Stimulated activated CD4-positive, alpha-beta T cell treated with anti-CD3 and anti-CD28 coated beads, Interleukin-1b, Interleukin-23, amount 100 ng/mL, for 24 hours (primary cell): ENCODE measurements at regions not wholly inside any gene's neighbourhood (a gene's known extent, or its start where the extent isn't known, plus 50 kb on each side); places are given as distances from the start of the nearest gene placed in this dataset.
"Not testable (repeated sequence)": the region's sequence is repeated elsewhere in the genome, so short reads cannot be mapped to it uniquely, and the experiment has no call there.

ENCODE experiments used
- DNase-seq, 4 experiments: peaks; one replicate each; pipeline ENCODE4 v3.0.0-alpha.2; 2020; ENCODE audit warnings: low read depth in 4 of 4, low spot score in 1 of 4

GRCh38 chr15:91356083-91356482 is 256.0 kb downstream of the SV2B start:
- no peak for DNase-seq

GRCh38 chr15:91357011-91357410 is 257.0 kb downstream of the SV2B start:
- DNase-seq, result no peak

GRCh38 chr15:91357486-91357885 is 257.4 kb downstream of the SV2B start:
- no peak for DNase-seq

- no peak for DNase-seq
Observed at GRCh38 chr15:91358405-91358804, 258.3 kb downstream of the SV2B start.

- not testable (repeated sequence) for DNase-seq
Observed at GRCh38 chr15:91361696-91362095, 261.6 kb downstream of the SV2B start.

GRCh38 chr15:91366111-91366510 is 266.1 kb downstream of the SV2B start:
- no peak for DNase-seq

GRCh38 chr15:91368611-91369010 is 268.6 kb downstream of the SV2B start:
- no peak for DNase-seq

GRCh38 chr15:91369823-91370222 is 269.8 kb downstream of the SV2B start:
- DNase-seq, result no peak

- not testable (repeated sequence) for DNase-seq
Observed at GRCh38 chr15:91371345-91371744, 271.3 kb downstream of the SV2B start.

GRCh38 chr15:91374336-91374735 is 274.3 kb downstream of the SV2B start:
- DNase-seq, result no peak

GRCh38 chr15:91376038-91376437 is 276.0 kb downstream of the SV2B start:
- no peak for DNase-seq

- no peak for DNase-seq
Observed at GRCh38 chr15:91380114-91380513, 280.1 kb downstream of the SV2B start.

GRCh38 chr15:91383532-91383931 is 283.5 kb downstream of the SV2B start:
- no peak for DNase-seq

GRCh38 chr15:91384189-91384730 is 284.2 kb downstream of the SV2B start:
- DNase-seq, result no peak

- DNase-seq, result no peak
Observed at GRCh38 chr15:91385311-91385710, 285.3 kb downstream of the SV2B start.

- DNase-seq, result no peak
Observed at GRCh38 chr15:91393186-91393585, 293.1 kb downstream of the SV2B start.

GRCh38 chr15:91400481-91400880 is 300.4 kb downstream of the SV2B start:
- no peak for DNase-seq

GRCh38 chr15:91407269-91407889 is 307.3 kb downstream of the SV2B start:
- DNase-seq, result no peak

- DNase-seq, result no peak
Observed at GRCh38 chr15:91408476-91409076, 308.5 kb downstream of the SV2B start.

- no peak for DNase-seq
Observed at GRCh38 chr15:91409387-91409786, 309.3 kb downstream of the SV2B start.

- DNase-seq, result no peak
Observed at GRCh38 chr15:91411586-91411985, 311.5 kb downstream of the SV2B start.

- DNase-seq, result no peak
Observed at GRCh38 chr15:91412138-91412928, 312.3 kb downstream of the SV2B start.
